Muscle layer of colon (tissue), 2 donors: ENCODE measurements at regions not wholly inside any gene's neighbourhood (a gene's known extent, or its start where the extent isn't known, plus 50 kb on each side); places are given as distances from the start of the nearest gene placed in this dataset.
"Not testable (repeated sequence)": the region's sequence is repeated elsewhere in the genome, so short reads cannot be mapped to it uniquely, and the experiment has no call there.

Experiments used
- H3K27ac ChIP-seq: one replicate; pipeline ENCODE4 v1.7.0; 2013; ENCODE audit warnings: low read depth, mild to moderate bottlenecking, low read length, moderate library complexity
- H3K27me3 ChIP-seq, 2 donors: one replicate each; pipeline ENCODE4 v1.7.0; 2013; ENCODE audit warnings: low read length in 2 of 2, mild to moderate bottlenecking in 2 of 2; ENCODE audit not compliant: insufficient read depth in 2 of 2, control insufficient read depth in 1 of 2
- H3K36me3 ChIP-seq: one replicate; pipeline ENCODE4 v1.7.0; 2013; ENCODE audit warnings: mild to moderate bottlenecking, low read length; ENCODE audit not compliant: insufficient read depth
- H3K4me1 ChIP-seq: one replicate; pipeline ENCODE4 v1.7.0; 2013; ENCODE audit warnings: mild to moderate bottlenecking, low read length; ENCODE audit not compliant: insufficient read depth
- H3K4me3 ChIP-seq, 2 donors: one replicate each; pipeline ENCODE4 v1.7.0; 2013; ENCODE audit warnings: low read length in 2 of 2, low read depth in 1 of 2, mild to moderate bottlenecking in 1 of 2, moderate library complexity in 1 of 2
- H3K9ac ChIP-seq: one replicate; pipeline ENCODE4 v1.7.0; 2013; ENCODE audit warnings: low read length
- H3K9me3 ChIP-seq: one replicate; pipeline ENCODE4 v1.7.0; 2013; ENCODE audit warnings: mild to moderate bottlenecking, low read length
- donor health status: abdominal sarcoma.
- donor health status: Adenocarcinoma of cecum.

DNA sequence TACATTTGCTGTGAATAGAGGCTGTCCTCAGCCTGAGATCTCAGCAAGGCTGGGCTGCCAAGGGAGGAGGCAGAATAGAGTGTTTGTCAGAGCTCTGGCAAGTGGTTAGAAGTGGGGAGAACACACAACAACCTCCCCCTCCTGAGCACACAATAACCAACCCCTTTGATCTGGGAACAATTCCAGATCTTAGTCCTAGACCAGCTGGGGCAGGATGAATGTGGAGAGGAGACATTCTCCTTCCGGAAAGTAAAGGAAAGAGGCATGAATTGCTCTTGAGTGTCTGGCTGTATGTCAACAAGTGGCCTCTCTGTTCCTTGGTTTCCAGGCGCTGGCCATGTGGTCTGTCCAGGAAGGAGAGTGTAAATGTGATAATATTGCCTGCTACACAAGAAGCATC, 114.9 kb upstream of the TMTC4 start:
- Histone ChIP-seq H3K4me3 (no peak overlapping the region), H3K36me3 (no peaks in the 10 kb centered on the region), H3K27me3 (no peaks in the 10 kb centered on the region), H3K4me1 (no peaks in the 10 kb centered on the region), H3K9ac (no peak overlapping the region), H3K27ac (no peak overlapping the region), H3K9me3 (no peaks in the 10 kb centered on the region)

DNA sequence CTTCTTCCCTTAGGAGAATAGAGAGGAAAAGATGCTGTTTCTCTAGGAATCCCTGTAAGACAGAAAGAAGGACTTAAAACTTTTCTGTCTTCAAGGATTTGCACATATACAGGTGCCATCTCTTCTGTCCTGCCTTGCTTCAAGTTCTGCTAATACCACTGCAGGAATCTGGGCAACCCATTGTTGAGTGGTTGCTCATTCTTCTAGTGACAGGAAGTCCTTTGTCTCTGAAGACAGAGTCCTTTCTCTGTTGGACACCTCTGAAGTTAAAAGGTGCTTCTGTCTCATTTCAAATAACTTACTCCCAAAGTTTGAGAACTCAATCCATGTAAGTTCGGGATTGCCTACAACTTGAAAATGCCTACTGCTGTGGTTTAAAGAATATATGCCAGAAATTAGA, 114.4 kb upstream of the TMTC4 start:
- Histone ChIP-seq H3K9ac (no peak overlapping the region), H3K27ac (no peak overlapping the region), H3K36me3 (no peaks in the 10 kb centered on the region)

DNA sequence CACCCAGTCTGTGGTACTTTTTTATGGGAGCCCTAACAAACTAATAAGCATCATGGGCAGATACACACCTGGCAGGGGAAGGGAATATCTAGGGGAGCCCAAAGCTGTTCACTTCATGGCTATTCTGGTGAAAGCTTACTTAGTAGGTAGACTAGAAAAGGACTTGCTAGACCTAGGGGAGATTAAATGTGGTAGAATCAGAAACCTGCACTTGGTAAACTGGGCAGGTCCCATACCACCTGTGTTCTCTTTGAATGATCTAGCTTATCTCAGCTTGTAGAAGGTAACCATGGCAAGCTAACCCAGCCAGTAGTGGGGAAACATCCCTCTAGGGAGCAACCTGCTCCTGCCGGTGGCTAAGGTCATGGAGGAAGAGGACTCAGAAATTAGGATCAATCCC, 113.9 kb upstream of the TMTC4 start:
- H3K9me3 ChIP-seq: no peaks in the 10 kb centered on the region
- no peaks in the 10 kb centered on the region for H3K27me3 ChIP-seq
- no peaks in the 10 kb centered on the region for H3K36me3 ChIP-seq
- H3K4me1 ChIP-seq: no peaks in the 10 kb centered on the region
- no peak overlapping the region for H3K9ac ChIP-seq
- no peak overlapping the region for H3K4me3 ChIP-seq
- H3K27ac ChIP-seq: no peak overlapping the region

More for the DNA sequence above, 114.4 kb upstream of the TMTC4 start:
- Histone ChIP-seq H3K4me3 (no peak overlapping the region), H3K4me1 (no peaks in the 10 kb centered on the region), H3K27me3 (no peaks in the 10 kb centered on the region), H3K9me3 (no peaks in the 10 kb centered on the region)

DNA sequence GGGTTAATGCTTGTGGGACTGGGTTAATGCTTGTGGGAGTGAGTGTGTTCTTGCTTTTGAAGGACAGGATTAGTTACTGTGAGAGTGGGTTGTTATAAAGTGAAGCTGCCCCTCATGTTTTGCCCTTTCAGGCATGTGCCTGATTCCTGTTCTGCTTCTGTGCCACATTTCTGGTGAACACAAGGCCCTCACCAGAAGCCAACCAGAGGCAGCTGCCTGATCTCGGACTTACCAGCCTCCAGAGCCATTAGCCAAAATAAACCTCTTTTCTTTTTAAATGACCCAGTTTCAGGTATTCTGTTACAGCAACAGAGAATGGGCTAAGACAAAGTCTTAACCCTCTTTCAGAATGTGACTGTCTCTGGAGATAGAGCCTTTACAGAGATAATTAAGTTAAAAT, 113.3 kb upstream of the TMTC4 start:
- H3K9ac ChIP-seq: no peak overlapping the region
- no peak overlapping the region for H3K4me3 ChIP-seq
- H3K36me3 ChIP-seq: no peaks in the 10 kb centered on the region
- no peaks in the 10 kb centered on the region for H3K9me3 ChIP-seq
- H3K27ac ChIP-seq: no peak overlapping the region
- no peaks in the 10 kb centered on the region for H3K27me3 ChIP-seq
- no peaks in the 10 kb centered on the region for H3K4me1 ChIP-seq

DNA sequence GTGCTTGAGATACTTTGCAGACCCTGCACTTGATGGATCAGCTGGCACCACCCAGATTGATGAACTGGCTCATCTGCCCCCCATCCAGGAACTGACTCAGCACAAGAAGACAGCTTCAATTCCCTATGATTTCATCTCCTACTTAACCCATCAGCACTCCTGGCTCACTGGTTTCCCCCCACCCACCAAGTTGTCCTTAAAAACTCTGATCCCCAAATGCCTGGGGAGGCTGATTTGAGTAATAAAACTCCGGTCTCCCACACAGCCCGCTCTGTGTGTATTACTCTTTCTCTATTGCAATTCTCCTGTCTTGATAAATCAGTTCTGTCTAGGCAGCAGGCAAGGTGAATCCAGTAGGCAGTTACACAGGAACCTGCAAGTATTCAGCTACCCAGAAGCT, 102.1 kb upstream of the TMTC4 start:
- not testable (repeated sequence) for H3K4me3 ChIP-seq, H3K27me3 ChIP-seq, H3K36me3 ChIP-seq, H3K9me3 ChIP-seq, H3K9ac ChIP-seq, H3K27ac ChIP-seq, H3K4me1 ChIP-seq

DNA sequence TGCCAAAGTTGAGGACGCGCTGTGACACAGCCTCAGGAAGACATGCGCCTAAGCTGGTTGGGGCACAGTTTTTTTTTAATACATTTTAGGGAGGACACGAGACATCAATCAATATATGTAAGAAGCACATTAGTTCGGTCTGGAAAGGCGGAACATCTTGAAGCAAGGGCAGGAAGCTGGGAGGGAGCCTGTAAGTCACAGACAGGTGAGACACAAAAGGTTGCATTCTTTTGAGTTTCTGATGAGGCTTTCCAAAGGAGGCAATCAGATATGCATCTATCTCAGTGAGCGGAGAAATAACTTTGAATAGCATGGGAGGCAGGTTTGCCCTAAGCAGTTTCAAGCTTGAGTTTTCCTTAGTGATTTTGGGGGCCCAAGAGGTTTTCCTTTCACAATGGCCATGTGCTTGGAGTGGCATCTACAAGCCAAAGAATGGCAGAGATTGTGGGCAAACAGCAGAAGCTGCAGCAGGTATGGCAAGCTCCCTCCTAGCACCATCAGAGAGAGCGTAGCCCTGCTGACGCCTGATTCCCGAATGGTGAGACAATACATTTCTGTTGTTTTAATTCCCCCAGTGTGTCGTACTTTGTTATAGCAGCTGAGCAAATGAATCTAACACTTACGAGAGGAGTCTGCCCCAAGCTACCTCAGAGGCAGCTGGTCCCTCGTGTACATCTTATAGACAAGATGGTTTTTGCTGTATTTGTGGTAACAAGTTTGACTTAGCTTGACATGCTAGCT, 99.5 kb upstream of the TMTC4 start:
- H3K27me3 ChIP-seq: no peaks in the 10 kb centered on the region
- H3K9ac ChIP-seq: no peak overlapping the region
- H3K27ac ChIP-seq: no peak overlapping the region
- H3K4me3 ChIP-seq: no peak overlapping the region
- H3K4me1 ChIP-seq: no peaks in the 10 kb centered on the region
- H3K36me3 ChIP-seq: no peaks in the 10 kb centered on the region
- H3K9me3 ChIP-seq: no peaks in the 10 kb centered on the region

DNA sequence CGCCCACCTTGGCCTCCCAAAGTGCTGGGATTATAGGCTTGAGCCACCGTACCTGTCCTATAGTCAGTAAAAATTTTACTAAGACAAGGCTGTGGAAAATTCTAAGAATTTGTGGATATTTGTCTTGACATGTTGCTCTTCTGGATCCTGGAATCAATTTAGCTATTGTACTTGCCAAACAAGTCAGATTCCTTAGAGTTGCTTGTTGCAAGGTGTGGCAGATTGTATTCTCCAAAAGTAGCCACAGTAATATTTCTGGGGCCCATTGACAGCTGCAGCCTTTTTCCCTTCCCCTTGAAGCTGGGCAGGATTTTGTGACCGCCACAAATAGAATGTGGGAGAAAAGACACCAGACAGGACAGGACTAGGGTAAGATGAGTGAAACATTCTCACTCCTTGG, 98.8 kb upstream of the TMTC4 start:
- no peak overlapping the region for H3K9ac ChIP-seq
- H3K27ac ChIP-seq: no peak overlapping the region
- H3K4me3 ChIP-seq: no peak overlapping the region
- no peaks in the 10 kb centered on the region for H3K27me3 ChIP-seq
- no peaks in the 10 kb centered on the region for H3K9me3 ChIP-seq
- no peaks in the 10 kb centered on the region for H3K4me1 ChIP-seq
- H3K36me3 ChIP-seq: no peaks in the 10 kb centered on the region

DNA sequence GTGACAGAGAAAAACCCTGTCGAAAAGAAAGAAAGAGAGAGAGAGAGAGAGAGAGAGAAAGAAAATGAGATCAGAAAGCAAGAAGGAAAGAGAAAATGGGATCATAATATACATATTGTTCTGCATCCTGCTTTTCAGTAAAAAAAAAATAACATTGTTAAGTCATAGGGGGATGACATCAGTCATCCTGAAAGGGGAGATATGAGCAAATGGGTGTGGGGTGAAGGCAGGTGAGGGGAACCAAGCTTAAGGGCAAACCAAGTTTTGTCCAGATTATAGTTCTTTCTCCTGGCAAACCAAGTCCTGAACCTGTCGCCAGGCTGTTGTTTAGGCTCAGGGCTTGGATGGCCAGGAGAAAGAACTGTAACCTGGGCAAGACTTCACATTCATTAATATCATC, 92.6 kb upstream of the TMTC4 start:
- no peak overlapping the region for H3K27ac ChIP-seq
- H3K9ac ChIP-seq: no peak overlapping the region
- no peak overlapping the region for H3K4me3 ChIP-seq
- no peaks in the 10 kb centered on the region for H3K36me3 ChIP-seq
- no peaks in the 10 kb centered on the region for H3K9me3 ChIP-seq
- no peaks in the 10 kb centered on the region for H3K4me1 ChIP-seq
- H3K27me3 ChIP-seq: no peaks in the 10 kb centered on the region

DNA sequence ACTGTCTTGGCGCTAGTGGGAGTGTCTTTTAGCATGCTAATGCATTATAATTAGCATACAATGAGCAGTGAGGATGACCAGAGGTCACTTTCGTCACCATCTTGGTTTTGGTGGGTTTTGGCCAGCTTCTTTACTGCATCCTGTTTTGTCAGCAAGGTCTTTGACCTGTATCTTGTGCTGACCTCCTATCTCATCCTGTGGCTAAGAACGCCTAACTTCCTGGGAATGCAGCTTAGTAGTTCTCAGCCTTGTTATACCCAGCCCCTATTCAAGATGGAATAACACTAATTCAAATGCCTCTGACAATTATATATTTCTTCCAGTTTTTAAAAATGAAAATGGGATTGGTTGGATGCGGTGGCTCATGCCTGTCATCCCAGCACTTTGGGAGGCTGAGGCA, 92.0 kb upstream of the TMTC4 start:
- not testable (repeated sequence) for H3K36me3 ChIP-seq, H3K9ac ChIP-seq, H3K4me3 ChIP-seq, H3K9me3 ChIP-seq, H3K27ac ChIP-seq, H3K27me3 ChIP-seq, H3K4me1 ChIP-seq

DNA sequence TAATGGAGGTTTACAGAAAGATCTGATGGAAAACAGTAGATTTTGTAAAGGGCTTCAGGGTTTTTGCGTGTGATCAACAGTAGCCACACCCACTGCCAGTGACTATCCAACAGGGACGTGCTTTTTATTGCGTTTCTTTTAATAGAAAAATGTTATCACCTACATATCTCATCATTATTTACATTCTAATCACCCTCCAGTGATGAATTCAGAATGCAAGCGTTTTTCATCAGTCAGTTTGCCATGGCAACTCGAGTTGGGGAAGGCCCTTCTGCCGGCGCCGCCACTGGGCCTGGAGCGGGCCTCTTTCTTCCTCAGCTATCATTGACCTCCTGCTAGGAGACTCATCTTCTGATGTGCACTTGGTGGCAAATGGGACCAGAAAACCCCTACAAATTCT, 90.3 kb upstream of the TMTC4 start:
- Histone ChIP-seq H3K4me1 (no peaks in the 10 kb centered on the region), H3K36me3 (no peaks in the 10 kb centered on the region), H3K27me3 (no peaks in the 10 kb centered on the region), H3K4me3 (no peak overlapping the region), H3K9ac (no peak overlapping the region), H3K9me3 (no peaks in the 10 kb centered on the region), H3K27ac (no peak overlapping the region)

DNA sequence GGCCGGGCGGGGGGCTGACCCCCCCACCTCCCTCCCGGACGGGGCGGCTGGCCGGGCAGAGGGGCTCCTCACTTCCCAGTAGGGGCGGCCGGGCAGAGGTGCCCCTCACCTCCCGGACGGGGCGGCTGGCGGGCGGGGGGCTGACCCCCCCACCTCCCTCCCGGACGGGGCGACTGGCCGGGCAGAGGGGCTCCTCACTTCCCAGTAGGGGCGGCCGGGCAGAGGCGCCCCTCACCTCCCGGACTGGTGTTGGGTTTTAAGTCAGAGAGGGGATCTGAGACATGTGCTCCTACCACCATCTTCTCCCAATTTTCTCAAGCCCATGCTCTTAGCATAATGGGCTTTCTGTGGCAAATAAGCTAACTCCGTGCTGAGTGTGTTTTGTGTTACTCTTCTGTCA, 87.5 kb upstream of the TMTC4 start:
- not testable (repeated sequence) for H3K27me3 ChIP-seq, H3K4me1 ChIP-seq, H3K9ac ChIP-seq, H3K9me3 ChIP-seq, H3K27ac ChIP-seq, H3K36me3 ChIP-seq, H3K4me3 ChIP-seq

DNA sequence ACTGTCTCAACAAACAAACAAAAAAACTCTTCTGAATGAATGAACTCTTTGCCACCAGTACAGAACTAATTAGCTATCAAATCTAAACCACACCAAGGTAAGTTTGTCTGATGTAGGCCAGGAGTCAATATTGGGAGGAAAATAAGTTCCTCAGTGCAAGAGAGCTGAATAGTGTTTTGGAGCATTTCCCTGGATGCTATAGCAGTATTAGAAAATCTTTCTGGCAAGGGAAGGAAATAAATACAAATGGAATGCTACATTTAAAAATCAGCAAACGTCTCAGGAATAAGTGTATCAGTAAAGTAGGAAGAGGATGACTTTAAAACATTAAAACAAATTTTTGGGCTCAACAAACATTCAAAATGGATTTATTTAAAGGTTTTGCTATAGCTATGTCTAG, 81.3 kb upstream of the TMTC4 start:
- Histone ChIP-seq H3K9me3 (no peaks in the 10 kb centered on the region), H3K27me3 (no peaks in the 10 kb centered on the region), H3K9ac (no peak overlapping the region), H3K4me3 (no peak overlapping the region), H3K36me3 (no peaks in the 10 kb centered on the region), H3K27ac (no peak overlapping the region), H3K4me1 (no peaks in the 10 kb centered on the region)
